Loucy (cell line): ENCODE measurements at regions not wholly inside any gene's neighbourhood (a gene's known extent, or its start where the extent isn't known, plus 50 kb on each side); places are given as distances from the start of the nearest gene placed in this dataset.

ENCODE experiments used
- CTCF ChIP-seq: fragments of 200-600 bp; sonication (generic); conservative IDR thresholded peaks from 2 replicates; pipeline ENCODE4 v1.5.1; 2014; ENCODE audit warnings: mild to moderate bottlenecking, antibody characterized with exemption, low read length
- EZH2phosphoT487 ChIP-seq: fragments of 200-600 bp; IDR thresholded peaks from 2 replicates; pipeline ENCODE4 v1.6.1; 2018; ENCODE audit warnings: antibody characterized with exemption, mild to moderate bottlenecking, moderate library complexity, borderline replicate concordance

DNA sequence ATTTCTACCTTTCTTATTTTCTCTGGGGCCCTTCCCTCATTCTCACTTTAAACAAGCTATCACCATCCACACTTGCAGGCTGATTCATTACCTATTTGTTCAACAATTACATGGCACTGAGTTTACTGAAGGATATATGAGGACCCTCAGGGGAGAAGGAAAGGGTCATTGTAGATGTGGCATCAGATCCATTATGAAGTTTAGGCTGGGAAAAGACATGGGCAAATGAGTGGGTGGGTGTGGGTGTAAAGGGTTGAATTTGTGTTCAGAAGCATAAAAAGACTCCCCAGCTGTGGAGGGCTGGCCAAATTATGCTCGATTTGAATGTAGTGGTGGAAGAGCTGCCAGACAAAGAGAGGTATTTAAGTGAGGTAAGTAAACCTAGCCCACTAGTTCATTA lies 55.9 kb upstream of the MTAP start:
- TF ChIP-seq EZH2phosphoT487: no peak
- TF ChIP-seq CTCF: no peak
